H1 (cell line): ENCODE measurements at regions not wholly inside any gene's neighbourhood (a gene's known extent, or its start where the extent isn't known, plus 50 kb on each side); places are given as distances from the start of the nearest gene placed in this dataset.

Experiments
- CTCF ChIA-PET: fragments of 300-600 bp; sonication (Branson Sonifier 250); formaldehyde crosslinking; loops from one replicate; lab custom pipeline; 2021; ENCODE audit not compliant: partially characterized antibody; lab: Charles Lee
- POLR2A ChIA-PET: fragments of 300-600 bp; sonication (Branson Sonifier 250); formaldehyde crosslinking; loops from one replicate; lab custom pipeline; 2021; ENCODE audit warnings: inconsistent platforms; ENCODE audit not compliant: partially characterized antibody; lab: Charles Lee
- DNase-seq, 2 experiments: peaks; one replicate each; pipeline versions ENCODE4 v3.0.0 to v3.0.0-alpha.2; 2010 to 2022; ENCODE audit warnings: low spot score in 2 of 2, low read depth in 1 of 2, mixed read lengths in 1 of 2
- FAIRE-seq: peaks from 2 replicates; lab custom pipeline; 2011; peaks lifted over from hg19 to GRCh38; lab: Jason Lieb, UNC
- H2AFZ ChIP-seq: 2 replicates; pipeline ENCODE4 v1.8.1; 2012; ENCODE audit warnings: low read length, inconsistent platforms
- H2AK5ac ChIP-seq: 2 replicates; pipeline ENCODE4 v1.6.1; 2013; ENCODE audit warnings: low read depth, low read length
- H2BK120ac ChIP-seq: replicated peaks from 2 replicates; pipeline ENCODE3; 2013; ENCODE audit warnings: low read depth, low read length, inconsistent platforms
- H2BK12ac ChIP-seq: 2 replicates; pipeline ENCODE4 v1.6.1; 2013; ENCODE audit warnings: low read depth, low read length
- H2BK15ac ChIP-seq: 2 replicates; pipeline ENCODE4 v1.6.1; 2013; ENCODE audit warnings: low read length
- H2BK20ac ChIP-seq: 2 replicates; pipeline ENCODE4 v1.6.1; 2013; ENCODE audit warnings: low read length
- H2BK5ac ChIP-seq: 2 replicates; pipeline ENCODE4 v1.6.1; 2013; ENCODE audit warnings: low read depth, low read length
- H3K14ac ChIP-seq: 2 replicates; pipeline ENCODE4 v1.6.1; 2013; ENCODE audit warnings: inconsistent platforms; ENCODE audit not compliant: insufficient read length
- H3K18ac ChIP-seq: 2 replicates; pipeline ENCODE4 v1.6.1; 2013; ENCODE audit warnings: low read length; ENCODE audit errors: extremely low read depth
- H3K23ac ChIP-seq: 2 replicates; pipeline ENCODE4 v1.6.1; 2013; ENCODE audit warnings: inconsistent platforms; ENCODE audit not compliant: insufficient read length
- H3K23me2 ChIP-seq: 2 replicates; pipeline ENCODE4 v1.6.1; 2013; ENCODE audit warnings: low read depth, low read length
- H3K27ac ChIP-seq: 2 replicates; pipeline ENCODE4 v1.6.1; 2011; ENCODE audit warnings: low read depth, low read length, inconsistent platforms
- H3K27me3 ChIP-seq, 4 experiments: replicated peaks in 1 of 4; 1 replicate in 1 of 4; 2 replicates in 3 of 4; pipeline versions ENCODE4 v1.6.1 to v1.8.1; 2011 to 2013; ENCODE audit warnings: low read length in 3 of 4, mild to moderate bottlenecking in 3 of 4, inconsistent platforms in 2 of 4, mixed read lengths in 2 of 4, moderate library complexity in 1 of 4; ENCODE audit not compliant: control insufficient read depth in 3 of 4, insufficient read depth in 3 of 4; ENCODE audit errors: extremely low read depth in 1 of 4
- H3K36me3 ChIP-seq, 4 experiments: 2 replicates each; pipeline versions ENCODE4 v1.6.1 to v1.8.1; 2011 to 2013; ENCODE audit warnings: mild to moderate bottlenecking in 4 of 4, low read length in 3 of 4, moderate library complexity in 2 of 4, control low read depth in 1 of 4, inconsistent platforms in 1 of 4; ENCODE audit not compliant: insufficient read depth in 4 of 4, control insufficient read depth in 2 of 4
- H3K4ac ChIP-seq: replicated peaks from 2 replicates; pipeline ENCODE3; 2013; ENCODE audit warnings: low read length, low read depth, mixed read lengths, inconsistent platforms; ENCODE audit not compliant: insufficient read length
- H3K4me1 ChIP-seq, 4 experiments: replicated peaks in 1 of 4; 1 replicate in 1 of 4; 2 replicates in 3 of 4; pipeline versions ENCODE4 v1.6.1 to v1.8.1; 2011 to 2013; ENCODE audit warnings: low read length in 3 of 4, inconsistent platforms in 2 of 4, mixed read lengths in 1 of 4; ENCODE audit not compliant: insufficient read depth in 4 of 4, control insufficient read depth in 3 of 4
- H3K4me2 ChIP-seq, 2 experiments: 2 replicates each; pipeline versions ENCODE4 v1.6.1 to v1.8.1; 2011 to 2013; ENCODE audit warnings: low read depth in 2 of 2, low read length in 2 of 2, control low read depth in 1 of 2, inconsistent platforms in 1 of 2, mild to moderate bottlenecking in 1 of 2; ENCODE audit not compliant: insufficient read depth in 1 of 2
- H3K4me3 ChIP-seq, 4 experiments: fragments of 200-600, 300-600 bp in 1 of 4; sonication (generic), shearing (Covaris generic), sonication (Bioruptor Twin) in 1 of 4; 2 replicates each; pipeline versions ENCODE4 v1.5.1 to v1.8.1; 2011 to 2016; ENCODE audit warnings: low read length in 4 of 4, low read depth in 3 of 4, control low read depth in 2 of 4, inconsistent platforms in 2 of 4, mild to moderate bottlenecking in 2 of 4, mixed read lengths in 1 of 4, moderate library complexity in 1 of 4; ENCODE audit not compliant: insufficient read depth in 2 of 4; ENCODE audit errors: extremely low read depth in 1 of 4
- H3K56ac ChIP-seq: replicated peaks from 2 replicates; pipeline ENCODE3; 2013; ENCODE audit warnings: low read depth, mild to moderate bottlenecking, mixed read lengths, low read length, inconsistent platforms; ENCODE audit not compliant: insufficient read length
- H3K79me1 ChIP-seq: 2 replicates; pipeline ENCODE4 v1.6.1; 2013; ENCODE audit warnings: low read depth, low read length, control low read depth
- H3K79me2 ChIP-seq, 2 experiments: 2 replicates each; pipeline versions ENCODE4 v1.6.1 to v1.8.1; 2012 to 2013; ENCODE audit warnings: low read length in 2 of 2, mild to moderate bottlenecking in 2 of 2, inconsistent platforms in 1 of 2; ENCODE audit not compliant: insufficient read depth in 2 of 2, control insufficient read depth in 1 of 2
- H3K9ac ChIP-seq, 4 experiments: replicated peaks in 1 of 4; 1 replicate in 1 of 4; 2 replicates in 3 of 4; pipeline versions ENCODE4 v1.6.1 to v1.8.1; 2011 to 2013; ENCODE audit warnings: low read depth in 3 of 4, low read length in 3 of 4, control low read depth in 2 of 4, mild to moderate bottlenecking in 2 of 4, moderate library complexity in 2 of 4, inconsistent platforms in 1 of 4; ENCODE audit errors: extremely low read depth in 1 of 4
- H3K9me3 ChIP-seq, 2 experiments: 2 replicates each; pipeline versions ENCODE4 v1.6.1 to v1.8.1; 2012 to 2013; ENCODE audit warnings: mild to moderate bottlenecking in 2 of 2, moderate library complexity in 2 of 2, control low read depth in 1 of 2, inconsistent platforms in 1 of 2, low read depth in 1 of 2, low read length in 1 of 2, mixed read lengths in 1 of 2; ENCODE audit not compliant: insufficient read depth in 2 of 2
- H4K20me1 ChIP-seq, 2 experiments: replicated peaks in 1 of 2; 2 replicates each; pipeline versions ENCODE3 to v1.8.1; 2011 to 2013; ENCODE audit warnings: inconsistent platforms in 2 of 2, low read length in 2 of 2, mild to moderate bottlenecking in 1 of 2; ENCODE audit not compliant: insufficient read depth in 2 of 2, control insufficient read depth in 1 of 2
- H4K5ac ChIP-seq: 2 replicates; pipeline ENCODE4 v1.6.1; 2013; ENCODE audit warnings: low read length, low read depth, mixed read lengths, inconsistent platforms; ENCODE audit not compliant: insufficient read length
- H4K8ac ChIP-seq: 2 replicates; pipeline ENCODE4 v1.8.0; 2013; ENCODE audit warnings: mild to moderate bottlenecking, moderate library complexity, low read length, inconsistent platforms; ENCODE audit not compliant: insufficient read depth; ENCODE audit errors: extremely low read depth
- H4K91ac ChIP-seq: replicated peaks from 2 replicates; pipeline ENCODE3; 2013; ENCODE audit warnings: low read length, mixed read lengths, inconsistent platforms; ENCODE audit not compliant: insufficient read length
- BCL11A ChIP-seq, 2 experiments: IDR thresholded peaks; one replicate each; pipeline ENCODE4 v1.6.1; 2011; ENCODE audit warnings: low read depth in 2 of 2, low read length in 2 of 2, mild to moderate bottlenecking in 2 of 2
- CREB1 ChIP-seq: IDR thresholded peaks from 2 replicates; pipeline ENCODE4 v1.6.1; 2012; ENCODE audit warnings: inconsistent platforms
- EP300 ChIP-seq, 2 experiments: IDR thresholded peaks; 1 replicate in 1 of 2; 2 replicates in 1 of 2; pipeline ENCODE4 v1.6.1; 2011 to 2012; ENCODE audit warnings: low read depth in 2 of 2, low read length in 2 of 2, mild to moderate bottlenecking in 2 of 2, borderline replicate concordance in 1 of 2, inconsistent platforms in 1 of 2, moderate library complexity in 1 of 2
- EZH2 ChIP-seq: fragments of 200-600 bp; sonication (generic); IDR thresholded peaks from 2 replicates; pipeline ENCODE4 v1.7.1; 2012; ENCODE audit warnings: low read depth, mild to moderate bottlenecking, moderate library complexity, low read length, inconsistent platforms; ENCODE audit not compliant: severe bottlenecking
- KDM1A ChIP-seq: fragments of 200-600, 300-600 bp; sonication (generic); IDR thresholded peaks from 2 replicates; pipeline ENCODE4 v1.7.1; 2016; ENCODE audit warnings: mild to moderate bottlenecking, low read length, borderline replicate concordance
- KDM4A ChIP-seq: IDR thresholded peaks from one replicate; pipeline ENCODE4 v1.7.1; 2012; ENCODE audit warnings: low read depth, mild to moderate bottlenecking, moderate library complexity, low read length, inconsistent platforms; ENCODE audit not compliant: severe bottlenecking
- POLR2AphosphoS5 ChIP-seq: IDR thresholded peaks from 2 replicates; pipeline ENCODE4 v1.6.1; 2011; ENCODE audit warnings: low read depth, low read length
- SP1 ChIP-seq: IDR thresholded peaks from 2 replicates; pipeline ENCODE4 v1.6.1; 2011; ENCODE audit warnings: low read depth, low read length
- TCF12 ChIP-seq: IDR thresholded peaks from 2 replicates; pipeline ENCODE4 v1.6.1; 2011; ENCODE audit warnings: low read depth, mild to moderate bottlenecking, low read length
- USF2 ChIP-seq: IDR thresholded peaks from 2 replicates; pipeline ENCODE4 v1.6.1; 2011; ENCODE audit warnings: low read length, improper control_type of control experiment
- YY1 ChIP-seq: IDR thresholded peaks from 2 replicates; pipeline ENCODE4 v1.6.1; 2011; ENCODE audit warnings: low read depth, mild to moderate bottlenecking, low read length
- WGBS, 2 experiments: shearing (Covaris generic) in 1 of 2; methylation state at CpG; one replicate each; pipeline versions ENCODE4 v1.1.6 to v1.1.7; 2013 to 2015; ENCODE audit warnings: low lambda C conversion rate in 2 of 2, mixed read lengths in 2 of 2, inconsistent platforms in 1 of 2, low coverage in 1 of 2, missing lambda C conversion rate in 1 of 2; ENCODE audit not compliant: insufficient replicate concordance in 2 of 2, insufficient coverage in 1 of 2, insufficient read length in 1 of 2; ENCODE audit errors: extremely low coverage in 1 of 2, missing lambda C conversion rate in 1 of 2; 5-methylcytosine and 5-hydroxymethylcytosine counted together

GRCh38 chr2:38164881-38165280, 88.9 kb upstream of the CYP1B1 start:
- no peak overlapping the region for H4K91ac ChIP-seq
- H3K79me2 ChIP-seq = no peaks in the 10 kb centered on the region
- CTCF ChIA-PET = no interaction called here
- FAIRE-seq = no peak
- no peaks in the 10 kb centered on the region for H3K9me3 ChIP-seq
- no peak overlapping the region for H2BK120ac ChIP-seq
- no peak overlapping the region for H3K4ac ChIP-seq
- no peaks in the 10 kb centered on the region for H4K20me1 ChIP-seq
- H3K27ac ChIP-seq = no peak overlapping the region
- H3K18ac ChIP-seq = no peak overlapping the region
- peaks cover 0 to 3% (median under 1%) of the 10 kb centered on the region in 4 experiments; a peak in 2 of 7 replicates for H3K4me1 ChIP-seq
- H3K9ac ChIP-seq = no peak overlapping the region
- no peaks in the 10 kb centered on the region for H3K79me1 ChIP-seq
- POLR2A ChIA-PET = no interaction called here
- no peak overlapping the region for H3K4me2 ChIP-seq
- H2BK5ac ChIP-seq = no peak overlapping the region
- no peak overlapping the region for H3K56ac ChIP-seq
- H4K5ac ChIP-seq = no peak overlapping the region
- H3K23ac ChIP-seq = no peak overlapping the region
- H2AFZ ChIP-seq = no peak overlapping the region
- H4K8ac ChIP-seq = no peak overlapping the region
- DNase-seq = no peak
- H3K23me2 ChIP-seq = no peaks in the 10 kb centered on the region
- H2BK12ac ChIP-seq = no peak overlapping the region
- peaks cover 0 to 1% (median 0%) of the 10 kb centered on the region in 4 experiments; a peak in 1 of 7 replicates for H3K27me3 ChIP-seq
- H3K14ac ChIP-seq = no peak overlapping the region
- no peak overlapping the region for H2AK5ac ChIP-seq
- no peak overlapping the region for H2BK15ac ChIP-seq
- no peak overlapping the region for H3K4me3 ChIP-seq
- TF ChIP-seq KDM1A (no peak), YY1 (no peak), KDM4A (no peak), USF2 (no peak), POLR2AphosphoS5 (no peak), BCL11A (IDR thresholded peaks at IDR 0.05; ENCODE audit: low read depth in 2 of 2, low read length in 2 of 2) (no peak), CREB1 (no peak), EZH2 (no peak), TCF12 (no peak), SP1 (no peak), EP300 (IDR thresholded peaks at IDR 0.05; ENCODE audit: borderline replicate concordance in 1 of 2, low read depth in 2 of 2, low read length in 2 of 2) (no peak)
- 92% methylated on average over 4 of the region's 4 CpGs; no CpG with 5 or more reads in 1 of the 2 experiments for WGBS, 2 experiments
- H3K36me3 ChIP-seq = no peaks in the 10 kb centered on the region
- no peak overlapping the region for H2BK20ac ChIP-seq
